Nucleus accumbens (tissue), 56 donors: ENCODE measurements at regions not wholly inside any gene's neighbourhood (a gene's known extent, or its start where the extent isn't known, plus 50 kb on each side); places are given as distances from the start of the nearest gene placed in this dataset.

Source experiments
- DNase-seq, 56 donors: peaks; one replicate each; lab custom pipeline; 2025; lab: John Stamatoyannopoulos, UW

- no peak for DNase-seq
These were observed 643.1 kb downstream of the KCNA4 start for GRCh38 chr11:29373725-29374124.

GRCh38 chr11:29368126-29368525 lies 648.7 kb downstream of the KCNA4 start:
- DNase-seq = no peak

GRCh38 chr11:29364006-29364405 lies 652.8 kb downstream of the KCNA4 start:
- DNase-seq = no peak

GRCh38 chr11:29361369-29361768 lies 655.5 kb downstream of the KCNA4 start:
- no peak for DNase-seq

GRCh38 chr11:29353833-29354232 lies 663.0 kb downstream of the KCNA4 start:
- no peak for DNase-seq

GRCh38 chr11:29352273-29352795 lies 664.5 kb downstream of the KCNA4 start:
- no peak for DNase-seq

GRCh38 chr11:29351301-29351873 lies 665.4 kb downstream of the KCNA4 start:
- DNase-seq = no peak

- DNase-seq = peak in 43 of 56 donors; percentile 0 to 69 (median 15)
These were observed 673.1 kb downstream of the KCNA4 start for GRCh38 chr11:29343465-29344333.

- DNase-seq = no peak
These were observed 679.9 kb downstream of the KCNA4 start for GRCh38 chr11:29336727-29337575.

- DNase-seq = no peak
These were observed 682.1 kb downstream of the KCNA4 start for GRCh38 chr11:29334776-29335130.

GRCh38 chr11:29333993-29334775 lies 682.6 kb downstream of the KCNA4 start:
- DNase-seq = peak in 1 of 56 donors; percentile 1

- no peak for DNase-seq
These were observed 685.3 kb downstream of the KCNA4 start for GRCh38 chr11:29331451-29332010.

- peak in 1 of 56 donors; percentile 3 for DNase-seq
These were observed 687.8 kb downstream of the KCNA4 start for GRCh38 chr11:29328961-29329441.

GRCh38 chr11:29327891-29328290 lies 688.9 kb downstream of the KCNA4 start:
- DNase-seq = no peak

- DNase-seq = no peak
These were observed 690.1 kb downstream of the KCNA4 start for GRCh38 chr11:29326757-29327156.

- DNase-seq = no peak
These were observed 692.5 kb downstream of the KCNA4 start for GRCh38 chr11:29324328-29324727.

GRCh38 chr11:29321293-29322132 lies 695.3 kb downstream of the KCNA4 start:
- DNase-seq = no peak

GRCh38 chr11:29320196-29320595 lies 696.6 kb downstream of the KCNA4 start:
- DNase-seq = no peak

GRCh38 chr11:29319210-29319609 lies 697.6 kb downstream of the KCNA4 start:
- DNase-seq = no peak
